GM21367 (cell line): ENCODE measurements at regions not wholly inside any gene's neighbourhood (a gene's known extent, or its start where the extent isn't known, plus 50 kb on each side); places are given as distances from the start of the nearest gene placed in this dataset.
"Not testable (repeated sequence)": the region's sequence is repeated elsewhere in the genome, so short reads cannot be mapped to it uniquely, and the experiment has no call there.

Experiments used
- ATAC-seq: cut with Tn5 transposase; IDR thresholded peaks from one replicate; pipeline ENCODE4 v1.9.1; 2021; ENCODE audit not compliant: unreplicated experiment

- ATAC-seq, result no peak
These were observed 146.2 kb downstream of the NFKBIZ start for GRCh38 chr3:101995371-101996046.

GRCh38 chr3:101996832-101997231 is 147.5 kb downstream of the NFKBIZ start:
- peak; percentile 38 for ATAC-seq

GRCh38 chr3:101998256-101998926 is 149.1 kb downstream of the NFKBIZ start:
- no peak for ATAC-seq

GRCh38 chr3:101999177-101999779 is 150.0 kb downstream of the NFKBIZ start:
- ATAC-seq, result no peak

- no peak for ATAC-seq
These were observed 151.4 kb downstream of the NFKBIZ start for GRCh38 chr3:102000620-102001209.

- no peak for ATAC-seq
These were observed 152.7 kb downstream of the NFKBIZ start for GRCh38 chr3:102002056-102002455.

GRCh38 chr3:102004561-102004960 is 155.2 kb downstream of the NFKBIZ start:
- ATAC-seq, result no peak

GRCh38 chr3:102005551-102005950 is 156.2 kb downstream of the NFKBIZ start:
- no peak for ATAC-seq

- no peak for ATAC-seq
These were observed 157.6 kb downstream of the NFKBIZ start for GRCh38 chr3:102006812-102007485.

- ATAC-seq, result not testable (repeated sequence)
These were observed 159.1 kb downstream of the NFKBIZ start for GRCh38 chr3:102008436-102008835.

GRCh38 chr3:102016417-102016816 is 167.1 kb downstream of the NFKBIZ start:
- ATAC-seq, result no peak

GRCh38 chr3:102017784-102018183 is 168.5 kb downstream of the NFKBIZ start:
- no peak for ATAC-seq

- ATAC-seq, result no peak
These were observed 169.2 kb downstream of the NFKBIZ start for GRCh38 chr3:102018551-102018950.

GRCh38 chr3:102020735-102021134 is 171.4 kb downstream of the NFKBIZ start:
- ATAC-seq, result no peak

GRCh38 chr3:102024270-102024904 is 175.1 kb downstream of the NFKBIZ start:
- ATAC-seq, result no peak

GRCh38 chr3:102025606-102026270 is 176.4 kb downstream of the NFKBIZ start:
- ATAC-seq, result no peak

GRCh38 chr3:102026656-102027055 is 177.3 kb downstream of the NFKBIZ start:
- no peak for ATAC-seq

- ATAC-seq, result no peak
These were observed 181.3 kb downstream of the NFKBIZ start for GRCh38 chr3:102030661-102031060.

- ATAC-seq, result no peak
These were observed 182.5 kb downstream of the NFKBIZ start for GRCh38 chr3:102031834-102032233.
